ENCODE measurements at regions not wholly inside any gene's neighbourhood (a gene's known extent, or its start where the extent isn't known, plus 50 kb on each side); places are given as distances from the start of the nearest gene placed in this dataset.
"Not testable (repeated sequence)": the region's sequence is repeated elsewhere in the genome, so short reads cannot be mapped to it uniquely, and the experiment has no call there.

GRCh38 chr9:115680231-115680630 is 473.4 kb upstream of the PAPPA start:
- no peak for DNase-seq

- DNase-seq, result no peak
These were observed 472.0 kb upstream of the PAPPA start for GRCh38 chr9:115681585-115681984.

GRCh38 chr9:115686069-115686468 is 467.5 kb upstream of the PAPPA start:
- DNase-seq, result no peak

GRCh38 chr9:115687356-115687755 is 466.2 kb upstream of the PAPPA start:
- no peak for DNase-seq

GRCh38 chr9:115689331-115689730 is 464.3 kb upstream of the PAPPA start:
- peak; percentile 87 for DNase-seq

GRCh38 chr9:115690786-115691496 is 462.6 kb upstream of the PAPPA start:
- DNase-seq, result no peak

- no peak for DNase-seq
These were observed 461.9 kb upstream of the PAPPA start for GRCh38 chr9:115691693-115692092.

- not testable (repeated sequence) for DNase-seq
These were observed 460.7 kb upstream of the PAPPA start for GRCh38 chr9:115692868-115693267.

GRCh38 chr9:115694014-115694413 is 459.6 kb upstream of the PAPPA start:
- DNase-seq, result peak; percentile 10

GRCh38 chr9:115694991-115695390 is 458.6 kb upstream of the PAPPA start:
- no peak for DNase-seq

GRCh38 chr9:115712981-115713380 is 440.6 kb upstream of the PAPPA start:
- no peak for DNase-seq

- DNase-seq, result no peak
These were observed 437.9 kb upstream of the PAPPA start for GRCh38 chr9:115715666-115716065.

GRCh38 chr9:115717298-115717697 is 436.3 kb upstream of the PAPPA start:
- no peak for DNase-seq

- no peak for DNase-seq
These were observed 435.8 kb upstream of the PAPPA start for GRCh38 chr9:115717711-115718173.

GRCh38 chr9:115730396-115730795 is 423.2 kb upstream of the PAPPA start:
- no peak for DNase-seq

GRCh38 chr9:115730845-115731244 is 422.7 kb upstream of the PAPPA start:
- no peak for DNase-seq

- DNase-seq, result no peak
These were observed 420.1 kb upstream of the PAPPA start for GRCh38 chr9:115733318-115734110.

GRCh38 chr9:115739096-115739875 is 414.3 kb upstream of the PAPPA start:
- DNase-seq, result no peak

- no peak for DNase-seq
These were observed 412.6 kb upstream of the PAPPA start for GRCh38 chr9:115740986-115741385.

- DNase-seq, result no peak
These were observed 409.6 kb upstream of the PAPPA start for GRCh38 chr9:115743709-115744605.

GRCh38 chr9:115746496-115746895 is 407.1 kb upstream of the PAPPA start:
- no peak for DNase-seq

- no peak for DNase-seq
These were observed 405.9 kb upstream of the PAPPA start for GRCh38 chr9:115747731-115748130.

Data from NCI-H748 treated with DMSO at 0.1 percent for 48 hours (cell line).